Panc1 (cell line): ENCODE measurements at regions not wholly inside any gene's neighbourhood (a gene's known extent, or its start where the extent isn't known, plus 50 kb on each side); places are given as distances from the start of the nearest gene placed in this dataset.

Experiments
- ATAC-seq: fragments of 200-7000 bp; cut with Tn5 transposase; 2 replicates; pipeline ENCODE4 v1.9.1; 2020; ENCODE audit warnings: mild to moderate bottlenecking, moderate library complexity
- BruUV-seq: library from RNA; stranded (reverse); fragments of 400-500 nt; replicated peaks from 2 replicates; lab custom pipeline; 2021; lab: Mats Ljungman, UMichigan
- CTCF ChIA-PET: fragments of 300-600 bp; sonication (Branson Sonifier 250); formaldehyde crosslinking; loops from one replicate; lab custom pipeline; 2022; ENCODE audit warnings: antibody characterized with exemption; lab: Charles Lee
- POLR2A ChIA-PET: fragments of 300-600 bp; sonication (Branson Sonifier 250); formaldehyde crosslinking; loops from one replicate; lab custom pipeline; 2022; ENCODE audit warnings: antibody characterized with exemption; lab: Charles Lee
- DNase-seq: peaks from one replicate; pipeline ENCODE4 v3.0.0-alpha.2; 2010; ENCODE audit warnings: low read depth, low spot score
- H3K27ac ChIP-seq: 2 replicates; pipeline ENCODE4 v1.5.1; 2011; ENCODE audit warnings: mild to moderate bottlenecking, low read length, inconsistent platforms
- H3K27me3 ChIP-seq: fragments of 200-500 bp; sonication (Bioruptor generic); 2 replicates; pipeline ENCODE4 v1.6.0; 2014; ENCODE audit warnings: low read length, inconsistent platforms; ENCODE audit not compliant: control insufficient read depth, insufficient read depth
- H3K36me3 ChIP-seq: fragments of 200-500 bp; sonication (Bioruptor generic); 2 replicates; pipeline ENCODE4 v1.5.1; 2014; ENCODE audit warnings: inconsistent platforms, mild to moderate bottlenecking, low read length, moderate library complexity; ENCODE audit not compliant: control insufficient read depth, insufficient read depth
- H3K4me1 ChIP-seq: 2 replicates; pipeline ENCODE4 v1.5.1; 2011; ENCODE audit warnings: inconsistent platforms, mild to moderate bottlenecking, low read length, moderate library complexity; ENCODE audit not compliant: control insufficient read depth, insufficient read depth
- H3K4me3 ChIP-seq, 2 experiments: 2 replicates each; pipeline ENCODE4 v1.5.1; 2011 to 2012; ENCODE audit warnings: low read depth in 2 of 2, low read length in 2 of 2, mild to moderate bottlenecking in 2 of 2, inconsistent platforms in 1 of 2, moderate library complexity in 1 of 2
- H3K9me3 ChIP-seq: fragments of 200-500 bp; sonication (Bioruptor generic); 2 replicates; pipeline ENCODE4 v1.5.1; 2014; ENCODE audit warnings: low read depth, mild to moderate bottlenecking, inconsistent platforms, low read length, moderate library complexity; ENCODE audit not compliant: control insufficient read depth, insufficient read depth
- POLR2AphosphoS5 ChIP-seq: IDR thresholded peaks from 2 replicates; pipeline ENCODE4 v1.6.1; 2012; ENCODE audit warnings: mild to moderate bottlenecking, low read depth, low read length, moderate library complexity
- SIN3A ChIP-seq: IDR thresholded peaks from 2 replicates; pipeline ENCODE4 v1.6.1; 2012; ENCODE audit warnings: low read depth, mild to moderate bottlenecking, low read length, moderate library complexity, borderline replicate concordance; ENCODE audit not compliant: insufficient read depth
- TCF7L2 ChIP-seq: IDR thresholded peaks from 2 replicates; pipeline ENCODE4 v1.6.1; 2011; ENCODE audit warnings: mild to moderate bottlenecking, low read depth, low read length, inconsistent platforms
- in situ Hi-C: cut with HindIII; loops from 2 replicates; pipeline ENCODE4 v1.10.0; 2016; ENCODE audit warnings: low sequenced_read_pairs, low pct_unique_long_range_greater_than_20kb
- intact Hi-C: fragments of 100-400 bp; cut with micrococcal nuclease; formaldehyde crosslinking; loops from one replicate; pipeline ENCODE4 v1.10.0; 2022; ENCODE audit not compliant: unreplicated experiment
- TF ChIP-seq, protein P1 (sequence below), 2 experiments: IDR thresholded peaks; 2 replicates each; pipeline ENCODE4 v1.6.1; 2011 to 2012; ENCODE audit warnings: low read depth in 2 of 2, control low read depth in 1 of 2, low read length in 1 of 2, mild to moderate bottlenecking in 1 of 2, moderate library complexity in 1 of 2; ENCODE audit not compliant: insufficient read depth in 1 of 2
- TF ChIP-seq, protein P2 (sequence below): fragments of 450-650 bp; IDR thresholded peaks from 2 replicates; pipeline ENCODE4 v1.5.1; 2017; ENCODE audit warnings: mild to moderate bottlenecking

DNA sequence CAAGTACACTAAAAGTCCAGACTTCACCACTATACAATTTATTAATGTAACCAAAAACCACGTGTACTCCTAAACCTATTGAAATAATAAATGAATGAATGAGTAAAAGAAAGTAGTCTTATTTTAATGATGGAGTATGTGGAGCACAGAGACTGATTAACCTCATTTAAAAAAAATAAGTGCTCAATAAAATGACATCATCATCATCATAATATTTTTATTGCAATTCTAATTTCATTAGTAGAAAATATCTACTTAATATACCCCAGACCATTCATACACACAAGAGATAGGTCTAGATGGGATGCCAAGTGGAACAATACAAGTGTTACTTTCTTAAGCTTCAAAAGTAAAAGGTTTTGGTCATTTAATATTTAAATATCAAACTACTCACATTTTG, 133.1 kb downstream of the ASB9 start:
- H3K36me3 ChIP-seq: no peaks in the 10 kb centered on the region
- TF ChIP-seq SIN3A (no peak), POLR2AphosphoS5 (no peak), TCF7L2 (no peak)
- TF ChIP-seq, protein P1, sequence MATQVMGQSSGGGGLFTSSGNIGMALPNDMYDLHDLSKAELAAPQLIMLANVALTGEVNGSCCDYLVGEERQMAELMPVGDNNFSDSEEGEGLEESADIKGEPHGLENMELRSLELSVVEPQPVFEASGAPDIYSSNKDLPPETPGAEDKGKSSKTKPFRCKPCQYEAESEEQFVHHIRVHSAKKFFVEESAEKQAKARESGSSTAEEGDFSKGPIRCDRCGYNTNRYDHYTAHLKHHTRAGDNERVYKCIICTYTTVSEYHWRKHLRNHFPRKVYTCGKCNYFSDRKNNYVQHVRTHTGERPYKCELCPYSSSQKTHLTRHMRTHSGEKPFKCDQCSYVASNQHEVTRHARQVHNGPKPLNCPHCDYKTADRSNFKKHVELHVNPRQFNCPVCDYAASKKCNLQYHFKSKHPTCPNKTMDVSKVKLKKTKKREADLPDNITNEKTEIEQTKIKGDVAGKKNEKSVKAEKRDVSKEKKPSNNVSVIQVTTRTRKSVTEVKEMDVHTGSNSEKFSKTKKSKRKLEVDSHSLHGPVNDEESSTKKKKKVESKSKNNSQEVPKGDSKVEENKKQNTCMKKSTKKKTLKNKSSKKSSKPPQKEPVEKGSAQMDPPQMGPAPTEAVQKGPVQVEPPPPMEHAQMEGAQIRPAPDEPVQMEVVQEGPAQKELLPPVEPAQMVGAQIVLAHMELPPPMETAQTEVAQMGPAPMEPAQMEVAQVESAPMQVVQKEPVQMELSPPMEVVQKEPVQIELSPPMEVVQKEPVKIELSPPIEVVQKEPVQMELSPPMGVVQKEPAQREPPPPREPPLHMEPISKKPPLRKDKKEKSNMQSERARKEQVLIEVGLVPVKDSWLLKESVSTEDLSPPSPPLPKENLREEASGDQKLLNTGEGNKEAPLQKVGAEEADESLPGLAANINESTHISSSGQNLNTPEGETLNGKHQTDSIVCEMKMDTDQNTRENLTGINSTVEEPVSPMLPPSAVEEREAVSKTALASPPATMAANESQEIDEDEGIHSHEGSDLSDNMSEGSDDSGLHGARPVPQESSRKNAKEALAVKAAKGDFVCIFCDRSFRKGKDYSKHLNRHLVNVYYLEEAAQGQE (IDR thresholded peaks at IDR 0.05; ENCODE audit: insufficient read depth in 1 of 2, low read depth in 2 of 2, low read length in 1 of 2): no peak
- TF ChIP-seq, protein P2, sequence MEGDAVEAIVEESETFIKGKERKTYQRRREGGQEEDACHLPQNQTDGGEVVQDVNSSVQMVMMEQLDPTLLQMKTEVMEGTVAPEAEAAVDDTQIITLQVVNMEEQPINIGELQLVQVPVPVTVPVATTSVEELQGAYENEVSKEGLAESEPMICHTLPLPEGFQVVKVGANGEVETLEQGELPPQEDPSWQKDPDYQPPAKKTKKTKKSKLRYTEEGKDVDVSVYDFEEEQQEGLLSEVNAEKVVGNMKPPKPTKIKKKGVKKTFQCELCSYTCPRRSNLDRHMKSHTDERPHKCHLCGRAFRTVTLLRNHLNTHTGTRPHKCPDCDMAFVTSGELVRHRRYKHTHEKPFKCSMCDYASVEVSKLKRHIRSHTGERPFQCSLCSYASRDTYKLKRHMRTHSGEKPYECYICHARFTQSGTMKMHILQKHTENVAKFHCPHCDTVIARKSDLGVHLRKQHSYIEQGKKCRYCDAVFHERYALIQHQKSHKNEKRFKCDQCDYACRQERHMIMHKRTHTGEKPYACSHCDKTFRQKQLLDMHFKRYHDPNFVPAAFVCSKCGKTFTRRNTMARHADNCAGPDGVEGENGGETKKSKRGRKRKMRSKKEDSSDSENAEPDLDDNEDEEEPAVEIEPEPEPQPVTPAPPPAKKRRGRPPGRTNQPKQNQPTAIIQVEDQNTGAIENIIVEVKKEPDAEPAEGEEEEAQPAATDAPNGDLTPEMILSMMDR: no peak
- H3K4me3 ChIP-seq: no peak overlapping the region
- ChIA-PET POLR2A (no interaction called here), CTCF (no interaction called here)
- in situ Hi-C loops (no loop called here), intact Hi-C loops (no loop called here)
- BruUV-seq: no TSS peak
- no peaks in the 10 kb centered on the region for H3K27me3 ChIP-seq
- ATAC-seq (no peak), DNase-seq (no peak)
- no peaks in the 10 kb centered on the region for H3K4me1 ChIP-seq
- no peaks in the 10 kb centered on the region for H3K9me3 ChIP-seq
- H3K27ac ChIP-seq: no peak overlapping the region

DNA sequence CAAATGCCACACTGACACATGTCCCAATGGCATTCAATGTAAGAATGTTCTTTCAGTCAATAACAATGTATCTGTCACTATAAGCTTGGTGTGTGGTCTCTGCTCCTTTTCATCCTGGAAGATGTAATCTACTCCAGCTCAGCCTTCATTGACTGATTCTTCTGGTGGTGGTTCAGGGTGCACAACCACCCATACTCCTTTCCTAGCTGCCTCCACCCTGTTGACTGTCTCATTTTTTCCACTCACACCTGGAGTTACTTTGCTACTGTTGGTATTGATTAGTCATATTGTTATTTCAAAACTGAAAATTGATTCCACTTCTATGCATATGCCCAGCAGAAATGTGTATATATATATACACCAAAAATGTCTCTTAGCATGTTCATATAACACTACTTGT, 140.5 kb downstream of the ASB9 start:
- BruUV-seq: no TSS peak
- in situ Hi-C loops (no loop called here), intact Hi-C loops (no loop called here)
- no peak overlapping the region for H3K4me3 ChIP-seq
- no peak for TF ChIP-seq POLR2AphosphoS5
- no peak for TF ChIP-seq TCF7L2
- TF ChIP-seq, protein P2: no peak
- TF ChIP-seq SIN3A: no peak
- TF ChIP-seq, protein P1 (IDR thresholded peaks at IDR 0.05; ENCODE audit: insufficient read depth in 1 of 2, low read depth in 2 of 2, low read length in 1 of 2): no peak
- H3K9me3 ChIP-seq: no peaks in the 10 kb centered on the region
- POLR2A ChIA-PET: no interaction called here
- CTCF ChIA-PET: no interaction called here
- no peaks in the 10 kb centered on the region for H3K4me1 ChIP-seq
- H3K27ac ChIP-seq: no peak overlapping the region
- H3K27me3 ChIP-seq: no peaks in the 10 kb centered on the region
- DNase-seq (no peak), ATAC-seq (no peak)
- H3K36me3 ChIP-seq: no peaks in the 10 kb centered on the region
